ENCODE measurements at regions not wholly inside any gene's neighbourhood (a gene's known extent, or its start where the extent isn't known, plus 50 kb on each side); places are given as distances from the start of the nearest gene placed in this dataset.

GRCh38 chr4:55763996-55764395 is 55.6 kb upstream of the EXOC1L start:
- TF ChIP-seq, protein P1, sequence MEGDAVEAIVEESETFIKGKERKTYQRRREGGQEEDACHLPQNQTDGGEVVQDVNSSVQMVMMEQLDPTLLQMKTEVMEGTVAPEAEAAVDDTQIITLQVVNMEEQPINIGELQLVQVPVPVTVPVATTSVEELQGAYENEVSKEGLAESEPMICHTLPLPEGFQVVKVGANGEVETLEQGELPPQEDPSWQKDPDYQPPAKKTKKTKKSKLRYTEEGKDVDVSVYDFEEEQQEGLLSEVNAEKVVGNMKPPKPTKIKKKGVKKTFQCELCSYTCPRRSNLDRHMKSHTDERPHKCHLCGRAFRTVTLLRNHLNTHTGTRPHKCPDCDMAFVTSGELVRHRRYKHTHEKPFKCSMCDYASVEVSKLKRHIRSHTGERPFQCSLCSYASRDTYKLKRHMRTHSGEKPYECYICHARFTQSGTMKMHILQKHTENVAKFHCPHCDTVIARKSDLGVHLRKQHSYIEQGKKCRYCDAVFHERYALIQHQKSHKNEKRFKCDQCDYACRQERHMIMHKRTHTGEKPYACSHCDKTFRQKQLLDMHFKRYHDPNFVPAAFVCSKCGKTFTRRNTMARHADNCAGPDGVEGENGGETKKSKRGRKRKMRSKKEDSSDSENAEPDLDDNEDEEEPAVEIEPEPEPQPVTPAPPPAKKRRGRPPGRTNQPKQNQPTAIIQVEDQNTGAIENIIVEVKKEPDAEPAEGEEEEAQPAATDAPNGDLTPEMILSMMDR (conservative IDR thresholded peaks at IDR 0.05; ENCODE audit: low read depth in 2 of 2): no peak
- TF ChIP-seq EZH2 (IDR thresholded peaks at IDR 0.05; ENCODE audit: low read depth, unreplicated experiment): no peak
- TF ChIP-seq POLR2AphosphoS5 (IDR thresholded peaks at IDR 0.05; ENCODE audit: low read depth): no peak
- TF ChIP-seq, protein P2, sequence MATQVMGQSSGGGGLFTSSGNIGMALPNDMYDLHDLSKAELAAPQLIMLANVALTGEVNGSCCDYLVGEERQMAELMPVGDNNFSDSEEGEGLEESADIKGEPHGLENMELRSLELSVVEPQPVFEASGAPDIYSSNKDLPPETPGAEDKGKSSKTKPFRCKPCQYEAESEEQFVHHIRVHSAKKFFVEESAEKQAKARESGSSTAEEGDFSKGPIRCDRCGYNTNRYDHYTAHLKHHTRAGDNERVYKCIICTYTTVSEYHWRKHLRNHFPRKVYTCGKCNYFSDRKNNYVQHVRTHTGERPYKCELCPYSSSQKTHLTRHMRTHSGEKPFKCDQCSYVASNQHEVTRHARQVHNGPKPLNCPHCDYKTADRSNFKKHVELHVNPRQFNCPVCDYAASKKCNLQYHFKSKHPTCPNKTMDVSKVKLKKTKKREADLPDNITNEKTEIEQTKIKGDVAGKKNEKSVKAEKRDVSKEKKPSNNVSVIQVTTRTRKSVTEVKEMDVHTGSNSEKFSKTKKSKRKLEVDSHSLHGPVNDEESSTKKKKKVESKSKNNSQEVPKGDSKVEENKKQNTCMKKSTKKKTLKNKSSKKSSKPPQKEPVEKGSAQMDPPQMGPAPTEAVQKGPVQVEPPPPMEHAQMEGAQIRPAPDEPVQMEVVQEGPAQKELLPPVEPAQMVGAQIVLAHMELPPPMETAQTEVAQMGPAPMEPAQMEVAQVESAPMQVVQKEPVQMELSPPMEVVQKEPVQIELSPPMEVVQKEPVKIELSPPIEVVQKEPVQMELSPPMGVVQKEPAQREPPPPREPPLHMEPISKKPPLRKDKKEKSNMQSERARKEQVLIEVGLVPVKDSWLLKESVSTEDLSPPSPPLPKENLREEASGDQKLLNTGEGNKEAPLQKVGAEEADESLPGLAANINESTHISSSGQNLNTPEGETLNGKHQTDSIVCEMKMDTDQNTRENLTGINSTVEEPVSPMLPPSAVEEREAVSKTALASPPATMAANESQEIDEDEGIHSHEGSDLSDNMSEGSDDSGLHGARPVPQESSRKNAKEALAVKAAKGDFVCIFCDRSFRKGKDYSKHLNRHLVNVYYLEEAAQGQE (IDR thresholded peaks at IDR 0.05; ENCODE audit: unreplicated experiment): no peak
- no peak for TF ChIP-seq ZNF331 (CRISPR knock-in tag; IDR thresholded peaks at IDR 0.05; ENCODE audit: low read depth)
- TF ChIP-seq EZH2phosphoT487 (IDR thresholded peaks at IDR 0.05; ENCODE audit: unreplicated experiment): no peak
- TF ChIP-seq CREB1 (CRISPR knock-in tag; IDR thresholded peaks at IDR 0.05; ENCODE audit: low read depth): no peak
- TF ChIP-seq NANOG (IDR thresholded peaks at IDR 0.05; ENCODE audit: borderline replicate concordance): no peak
- no peak for TF ChIP-seq JUNB (IDR thresholded peaks at IDR 0.05; ENCODE audit: unreplicated experiment)
- TF ChIP-seq STAT1 (IDR thresholded peaks at IDR 0.05; ENCODE audit: unreplicated experiment): no peak
